Mammary epithelial cell (primary cell): ENCODE measurements at regions not wholly inside any gene's neighbourhood (a gene's known extent, or its start where the extent isn't known, plus 50 kb on each side); places are given as distances from the start of the nearest gene placed in this dataset.

Source experiments
- CTCF ChIP-seq, 2 donors: IDR thresholded peaks in 1 of 2; conservative IDR thresholded peaks in 1 of 2; 2 replicates each; pipeline ENCODE4 v1.5.1; 2011 to 2012; ENCODE audit warnings: inconsistent platforms in 2 of 2, low read length in 2 of 2, mild to moderate bottlenecking in 2 of 2, control low read depth in 1 of 2, low read depth in 1 of 2; ENCODE audit not compliant: insufficient read depth in 1 of 2; ENCODE audit errors: extremely low read depth in 1 of 2
- EZH2 ChIP-seq: IDR thresholded peaks from 2 replicates; pipeline ENCODE4 v1.6.1; 2012; ENCODE audit warnings: low read length, inconsistent platforms, borderline replicate concordance

- no peak for TF ChIP-seq CTCF (conservative IDR thresholded peaks at IDR 0.05 in 1 of 2, IDR thresholded peaks at IDR 0.05 in 1 of 2; ENCODE audit: extremely low read depth in 1 of 2, insufficient read depth in 1 of 2, low read depth in 1 of 2, low read length in 2 of 2)
- TF ChIP-seq EZH2: no peak
Observed at GRCh38 chr1:232269988-232270387, 359.9 kb downstream of the SIPA1L2 start.
